ENCODE measurements at regions not wholly inside any gene's neighbourhood (a gene's known extent, or its start where the extent isn't known, plus 50 kb on each side); places are given as distances from the start of the nearest gene placed in this dataset.
"Not testable (repeated sequence)": the region's sequence is repeated elsewhere in the genome, so short reads cannot be mapped to it uniquely, and the experiment has no call there.

GRCh38 chr2:128514555-128514955, 195.9 kb upstream of the HS6ST1 start:
- DNase-seq = no peak

- DNase-seq = no peak
These were observed 198.3 kb upstream of the HS6ST1 start for GRCh38 chr2:128516938-128517337.

GRCh38 chr2:128519028-128519427, 200.4 kb upstream of the HS6ST1 start:
- DNase-seq = not testable (repeated sequence)

- no peak for DNase-seq
These were observed 201.0 kb upstream of the HS6ST1 start for GRCh38 chr2:128519517-128520215.

GRCh38 chr2:128520340-128520739, 201.7 kb upstream of the HS6ST1 start:
- no peak for DNase-seq

GRCh38 chr2:128520791-128521190, 202.1 kb upstream of the HS6ST1 start:
- no peak for DNase-seq

- DNase-seq = no peak
These were observed 202.8 kb upstream of the HS6ST1 start for GRCh38 chr2:128521482-128521881.

- DNase-seq = no peak
These were observed 204.2 kb upstream of the HS6ST1 start for GRCh38 chr2:128522829-128523228.

GRCh38 chr2:128523457-128523856, 204.8 kb upstream of the HS6ST1 start:
- DNase-seq = no peak

GRCh38 chr2:128524183-128524582, 205.5 kb upstream of the HS6ST1 start:
- no peak for DNase-seq

GRCh38 chr2:128525653-128526052, 207.0 kb upstream of the HS6ST1 start:
- DNase-seq = peak; percentile 49

- no peak for DNase-seq
These were observed 207.8 kb upstream of the HS6ST1 start for GRCh38 chr2:128526455-128526976.

GRCh38 chr2:128528133-128528532, 209.5 kb upstream of the HS6ST1 start:
- DNase-seq = no peak

- no peak for DNase-seq
These were observed 211.4 kb upstream of the HS6ST1 start for GRCh38 chr2:128530025-128530573.

- DNase-seq = no peak
These were observed 213.2 kb upstream of the HS6ST1 start for GRCh38 chr2:128531856-128532255.

GRCh38 chr2:128533101-128533500, 214.4 kb upstream of the HS6ST1 start:
- no peak for DNase-seq

GRCh38 chr2:128534688-128535392, 216.2 kb upstream of the HS6ST1 start:
- DNase-seq = no peak

- DNase-seq = peak; percentile 83
These were observed 217.3 kb upstream of the HS6ST1 start for GRCh38 chr2:128535953-128536352.

- DNase-seq = peak; percentile 97
These were observed 218.4 kb upstream of the HS6ST1 start for GRCh38 chr2:128536925-128537620.

GRCh38 chr2:128537646-128538045, 219.0 kb upstream of the HS6ST1 start:
- DNase-seq = no peak

- DNase-seq = no peak
These were observed 219.7 kb upstream of the HS6ST1 start for GRCh38 chr2:128538396-128538795.

GRCh38 chr2:128540670-128541069, 222.0 kb upstream of the HS6ST1 start:
- no peak for DNase-seq

- no peak for DNase-seq
These were observed 222.8 kb upstream of the HS6ST1 start for GRCh38 chr2:128541448-128541847.
